Testis (tissue), 2 donors: ENCODE measurements at regions not wholly inside any gene's neighbourhood (a gene's known extent, or its start where the extent isn't known, plus 50 kb on each side); places are given as distances from the start of the nearest gene placed in this dataset.
"Not testable (repeated sequence)": the region's sequence is repeated elsewhere in the genome, so short reads cannot be mapped to it uniquely, and the experiment has no call there.

Experiments
- DNase-seq: peaks from one replicate; pipeline ENCODE4 v3.0.0-alpha.2; 2019
- H3K27ac ChIP-seq, 2 donors: fragments of 200-600 bp; sonication (generic); one replicate each; pipeline ENCODE4 v1.5.1; 2019
- H3K27me3 ChIP-seq: fragments of 200-600 bp; sonication (generic); one replicate; pipeline ENCODE4 v1.5.1; 2019
- H3K36me3 ChIP-seq: fragments of 200-600 bp; sonication (generic); one replicate; pipeline ENCODE4 v1.5.1; 2017; ENCODE audit warnings: low read depth; ENCODE audit errors: missing control alignments
- H3K4me1 ChIP-seq: fragments of 200-600 bp; sonication (generic); one replicate; pipeline ENCODE4 v1.5.1; 2019
- H3K4me3 ChIP-seq, 2 donors: fragments of 200-600 bp; sonication (generic); one replicate each; pipeline ENCODE4 v1.5.1; 2017 to 2019
- H3K9me3 ChIP-seq: fragments of 200-600 bp; sonication (generic); one replicate; pipeline ENCODE4 v1.5.1; 2017
- CTCF ChIP-seq, 3 experiments: fragments of 450-650 bp in 2 of 3; fragments of 200-600 bp in 1 of 3; sonication (generic) in 1 of 3; IDR thresholded peaks; one replicate each; pipeline ENCODE4 v1.5.1; 2016 to 2019; ENCODE audit warnings: antibody characterized with exemption in 3 of 3, mild to moderate bottlenecking in 2 of 3, moderate library complexity in 1 of 3
- POLR2A ChIP-seq: fragments of 450-650 bp; IDR thresholded peaks from one replicate; pipeline ENCODE4 v1.6.1; 2017; ENCODE audit warnings: antibody characterized with exemption, mild to moderate bottlenecking, moderate library complexity
- WGBS, 2 donors: methylation state at CpG; one replicate each; pipeline ENCODE4 v1.1.5; 2018; 5-methylcytosine and 5-hydroxymethylcytosine counted together
- intact Hi-C: fragments of 100-400 bp; cut with DNase I; formaldehyde crosslinking; loops from one replicate; pipeline ENCODE4 v1.15.1; 2023; ENCODE audit warnings: low total_unique reads

GRCh38 chr18:34511879-34512278 is 198.2 kb upstream of the DTNA start:
- no peaks in the 10 kb centered on the region for H3K27me3 ChIP-seq
- H3K27ac ChIP-seq: no peak overlapping the region
- H3K4me3 ChIP-seq: no peak overlapping the region
- no peaks in the 10 kb centered on the region for H3K4me1 ChIP-seq
- intact Hi-C loops: no loop called here
- no peaks in the 10 kb centered on the region for H3K36me3 ChIP-seq
- no peak for TF ChIP-seq POLR2A
- TF ChIP-seq CTCF (IDR thresholded peaks at IDR 0.05): no peak
- H3K9me3 ChIP-seq: no peaks in the 10 kb centered on the region
- DNase-seq: no peak

DNA sequence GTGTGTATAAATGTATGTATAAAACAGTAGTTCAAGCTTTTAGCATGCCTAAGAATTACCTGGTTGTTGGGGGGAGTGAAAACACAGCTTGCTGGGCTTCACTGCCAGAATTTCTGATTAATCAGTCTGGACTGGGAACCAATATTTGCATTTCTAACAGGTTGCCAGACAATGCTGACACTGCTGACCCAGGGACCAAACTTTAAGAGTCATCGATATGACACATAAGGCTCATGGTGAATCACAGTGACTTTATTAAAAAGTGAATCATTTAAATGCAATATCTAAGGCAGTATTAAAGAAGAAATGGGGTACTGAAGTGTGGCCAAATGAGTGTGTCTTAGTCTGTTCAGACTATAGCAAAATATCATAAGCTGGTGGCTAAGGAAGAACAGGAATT is 195.9 kb upstream of the DTNA start:
- Histone ChIP-seq H3K27me3 (no peaks in the 10 kb centered on the region), H3K27ac (no peak overlapping the region), H3K4me1 (no peaks in the 10 kb centered on the region), H3K4me3 (no peak overlapping the region), H3K36me3 (no peaks in the 10 kb centered on the region), H3K9me3 (no peaks in the 10 kb centered on the region)
- intact Hi-C loops: no loop called here
- 97 to 100% methylated on average over 1 of the region's 1 CpG for WGBS, 2 donors
- TF ChIP-seq POLR2A (no peak), CTCF (IDR thresholded peaks at IDR 0.05) (no peak)
- no peak for DNase-seq

GRCh38 chr18:34514957-34515356 is 195.1 kb upstream of the DTNA start:
- no peaks in the 10 kb centered on the region for H3K4me1 ChIP-seq
- no peaks in the 10 kb centered on the region for H3K9me3 ChIP-seq
- H3K27me3 ChIP-seq: no peaks in the 10 kb centered on the region
- H3K27ac ChIP-seq: no peak overlapping the region
- intact Hi-C loops: no loop called here
- 60 to 90% methylated on average over 1 of the region's 1 CpG for WGBS, 2 donors
- TF ChIP-seq POLR2A (no peak), CTCF (IDR thresholded peaks at IDR 0.05) (no peak)
- H3K4me3 ChIP-seq: no peak overlapping the region
- no peaks in the 10 kb centered on the region for H3K36me3 ChIP-seq
- no peak for DNase-seq

DNA sequence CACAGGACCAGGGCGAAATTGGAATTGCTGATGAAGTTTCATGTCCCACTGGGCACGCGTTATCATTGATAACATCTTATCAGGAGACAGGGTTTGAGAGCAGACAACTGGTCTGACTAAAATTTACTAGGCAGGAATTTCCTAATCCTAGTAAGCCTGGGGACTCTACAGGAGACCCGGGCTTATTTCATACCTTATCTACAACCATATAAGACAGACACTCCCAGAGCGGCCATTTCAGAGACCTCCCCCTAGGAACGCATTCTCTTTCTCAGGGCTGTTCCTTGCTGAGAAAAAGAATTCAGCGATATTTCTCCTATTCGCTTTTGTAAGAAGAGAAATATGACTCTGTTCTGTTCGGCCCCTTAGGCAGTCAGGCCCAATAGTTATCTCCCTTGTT is 193.7 kb upstream of the DTNA start:
- H3K9me3 ChIP-seq, intact Hi-C loops, H3K4me3 ChIP-seq, H3K36me3 ChIP-seq, H3K27me3 ChIP-seq, H3K4me1 ChIP-seq, DNase-seq, H3K27ac ChIP-seq: not testable (repeated sequence)
- 85 to 86% methylated on average over 9 of the region's 9 CpGs for WGBS, 2 donors

- DNase-seq, H3K27ac ChIP-seq, H3K4me1 ChIP-seq, H3K36me3 ChIP-seq, intact Hi-C loops, H3K4me3 ChIP-seq, H3K27me3 ChIP-seq, H3K9me3 ChIP-seq: not testable (repeated sequence)
- 67 to 69% methylated on average over 2 of the region's 2 CpGs for WGBS, 2 donors
Measured at GRCh38 chr18:34516996-34517395, 193.1 kb upstream of the DTNA start.

- Histone ChIP-seq H3K27me3 (no peaks in the 10 kb centered on the region), H3K4me3 (no peak overlapping the region), H3K36me3 (no peaks in the 10 kb centered on the region), H3K9me3 (no peaks in the 10 kb centered on the region), H3K4me1 (peaks cover 6% of the 10 kb centered on the region), H3K27ac (no peak overlapping the region)
- intact Hi-C loops: no loop called here
- DNase-seq: no peak
- WGBS, 2 donors: 94 to 96% methylated on average over 2 of the region's 2 CpGs
- no peak for TF ChIP-seq CTCF (IDR thresholded peaks at IDR 0.05)
- TF ChIP-seq POLR2A: no peak
Measured at GRCh38 chr18:34521040-34521439, 189.1 kb upstream of the DTNA start.
